Activated CD4-positive, CD25-positive, alpha-beta regulatory T cell (primary cell): ENCODE measurements at regions not wholly inside any gene's neighbourhood (a gene's known extent, or its start where the extent isn't known, plus 50 kb on each side); places are given as distances from the start of the nearest gene placed in this dataset.

Experiments used
- DNase-seq, 4 experiments: peaks; one replicate each; lab custom pipeline; 2025; lab: John Stamatoyannopoulos, UW

GRCh38 chr6:111958534-111958933 lies 85.3 kb upstream of the FYN start:
- no peak for DNase-seq

- no peak for DNase-seq
These were observed 86.5 kb upstream of the FYN start for GRCh38 chr6:111959766-111960165.

GRCh38 chr6:111967131-111967530 lies 86.8 kb upstream of the CCN6 start:
- no peak for DNase-seq

- DNase-seq = no peak
These were observed 83.5 kb upstream of the CCN6 start for GRCh38 chr6:111970426-111970825.

DNA sequence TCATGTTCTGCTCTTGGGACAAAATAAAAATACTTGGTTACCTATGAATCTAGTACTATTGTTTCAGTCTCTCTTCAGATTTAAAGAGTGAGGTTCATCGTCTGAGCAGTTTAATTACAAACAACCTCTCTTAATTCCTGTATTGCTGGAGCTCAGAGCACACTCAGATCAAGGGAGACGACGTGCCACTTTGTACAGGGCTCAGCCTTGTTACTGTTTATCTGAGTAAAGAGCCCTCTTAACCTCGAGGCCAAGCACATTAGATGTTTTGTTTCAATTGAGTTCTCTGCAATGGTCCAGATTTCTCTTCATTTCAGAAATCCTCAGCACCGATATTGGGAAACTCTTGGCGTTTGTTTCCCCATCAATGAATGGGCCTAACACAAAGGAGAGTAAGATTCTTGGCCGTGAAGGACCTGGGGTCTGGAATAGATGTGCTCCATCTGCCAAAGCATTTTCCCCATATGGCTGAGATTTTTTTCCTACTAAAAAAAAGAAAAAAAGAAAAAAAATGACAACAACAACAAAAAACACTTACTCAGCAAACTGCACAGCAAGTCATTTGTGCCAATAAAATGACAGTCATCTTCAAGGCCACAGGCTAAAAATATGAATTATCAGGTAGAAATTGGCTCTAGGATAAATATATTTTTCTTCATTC lies 82.6 kb upstream of the CCN6 start:
- DNase-seq = no peak

GRCh38 chr6:111971866-111972532 lies 81.9 kb upstream of the CCN6 start:
- DNase-seq = no peak

- no peak for DNase-seq
These were observed 81.2 kb upstream of the CCN6 start for GRCh38 chr6:111972745-111973117.

- peak in 3 of 4 experiments; percentile 17 to 28 (median 21) for DNase-seq
These were observed 80.7 kb upstream of the CCN6 start for GRCh38 chr6:111973118-111973761.

GRCh38 chr6:111973927-111974639 lies 79.8 kb upstream of the CCN6 start:
- no peak for DNase-seq

- DNase-seq = no peak
These were observed 78.4 kb upstream of the CCN6 start for GRCh38 chr6:111975466-111975865.

DNA sequence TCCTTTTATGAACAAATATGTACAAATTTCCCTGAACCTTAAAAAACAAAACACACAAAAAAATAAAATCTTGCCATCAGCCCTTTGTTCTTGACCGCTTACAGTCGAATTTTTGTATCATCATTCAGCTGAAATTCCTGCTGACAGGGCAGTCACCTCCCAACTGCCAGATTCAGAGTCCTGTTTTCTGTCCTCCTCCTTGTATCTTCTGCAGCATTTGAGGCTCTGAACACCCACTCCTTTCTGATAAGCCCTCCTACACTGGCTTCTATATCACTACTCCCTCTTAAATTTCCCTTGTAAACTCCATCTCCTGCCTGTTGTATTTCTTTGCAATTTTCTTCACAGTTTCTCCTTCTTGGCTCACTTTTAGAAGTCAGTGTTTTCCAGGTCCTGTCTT lies 77.8 kb upstream of the CCN6 start:
- no peak for DNase-seq

- no peak for DNase-seq
These were observed 75.3 kb upstream of the CCN6 start for GRCh38 chr6:111978532-111979149.

DNA sequence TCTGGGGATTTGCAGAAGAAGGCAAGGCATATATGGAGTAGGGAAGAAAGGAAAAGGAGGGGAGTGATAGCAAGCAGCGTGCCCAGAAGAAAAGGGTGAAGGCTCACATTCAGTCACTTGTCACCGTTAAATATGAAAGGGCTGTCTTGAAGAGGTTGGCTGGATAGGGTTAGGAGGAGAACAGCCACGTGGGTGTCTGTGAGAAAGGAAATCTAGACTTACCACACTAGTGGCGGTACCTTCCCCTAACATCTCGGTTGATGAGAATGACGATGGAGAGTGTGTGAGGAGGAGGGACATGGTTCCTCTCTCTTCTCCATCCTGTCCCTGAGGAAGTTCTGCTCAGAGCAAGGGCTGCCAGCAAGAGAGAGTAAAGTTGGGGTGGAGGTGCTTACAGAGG lies 74.3 kb upstream of the CCN6 start:
- DNase-seq = no peak

- DNase-seq = no peak
These were observed 73.8 kb upstream of the CCN6 start for GRCh38 chr6:111980143-111980542.

DNA sequence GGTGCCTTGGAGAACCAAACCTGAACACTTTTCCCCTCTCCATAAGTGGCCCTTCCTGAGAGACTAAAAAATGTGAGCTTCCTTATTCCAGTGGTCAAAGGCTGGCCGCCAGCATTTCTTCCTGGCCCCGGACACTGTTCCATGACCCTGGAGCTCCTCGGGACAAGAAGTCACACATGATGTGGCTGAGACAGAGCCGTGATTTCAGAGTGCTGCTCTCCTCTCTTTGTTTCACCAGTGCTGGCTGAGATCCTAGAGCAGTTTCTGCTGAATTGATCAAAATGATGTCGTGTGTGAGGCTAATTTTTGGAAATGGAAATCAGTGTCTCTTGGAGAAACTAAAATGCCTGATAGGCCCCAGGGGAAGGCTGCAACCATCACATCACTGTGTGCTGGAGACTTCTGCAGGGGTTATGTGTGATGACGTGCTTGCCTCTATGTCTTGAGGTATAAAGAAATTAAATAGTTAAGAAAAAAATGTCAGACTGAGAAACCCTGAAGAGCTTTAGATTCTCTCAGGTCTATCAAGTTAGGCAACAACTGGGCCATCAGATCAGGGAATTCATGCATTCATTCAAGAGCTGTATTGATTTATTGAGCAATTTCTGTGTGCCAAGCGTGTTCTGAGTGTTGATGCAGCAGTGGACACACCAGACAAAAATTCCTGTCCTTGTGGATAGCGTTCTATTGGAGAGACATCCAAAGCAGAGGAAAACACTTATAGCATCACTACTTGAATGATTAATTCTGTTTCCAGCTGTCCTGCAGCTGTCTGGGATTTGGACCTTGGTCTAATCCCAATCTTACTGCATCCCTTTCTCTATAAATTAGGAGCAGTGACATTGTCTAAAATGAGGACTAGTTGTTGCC lies 72.7 kb upstream of the CCN6 start:
- DNase-seq = no peak

- DNase-seq = no peak
These were observed 71.2 kb upstream of the CCN6 start for GRCh38 chr6:111982681-111983080.

- no peak for DNase-seq
These were observed 70.7 kb upstream of the CCN6 start for GRCh38 chr6:111983193-111983592.

- no peak for DNase-seq
These were observed 69.8 kb upstream of the CCN6 start for GRCh38 chr6:111984081-111984480.

- no peak for DNase-seq
These were observed 69.2 kb upstream of the CCN6 start for GRCh38 chr6:111984516-111985201.

DNA sequence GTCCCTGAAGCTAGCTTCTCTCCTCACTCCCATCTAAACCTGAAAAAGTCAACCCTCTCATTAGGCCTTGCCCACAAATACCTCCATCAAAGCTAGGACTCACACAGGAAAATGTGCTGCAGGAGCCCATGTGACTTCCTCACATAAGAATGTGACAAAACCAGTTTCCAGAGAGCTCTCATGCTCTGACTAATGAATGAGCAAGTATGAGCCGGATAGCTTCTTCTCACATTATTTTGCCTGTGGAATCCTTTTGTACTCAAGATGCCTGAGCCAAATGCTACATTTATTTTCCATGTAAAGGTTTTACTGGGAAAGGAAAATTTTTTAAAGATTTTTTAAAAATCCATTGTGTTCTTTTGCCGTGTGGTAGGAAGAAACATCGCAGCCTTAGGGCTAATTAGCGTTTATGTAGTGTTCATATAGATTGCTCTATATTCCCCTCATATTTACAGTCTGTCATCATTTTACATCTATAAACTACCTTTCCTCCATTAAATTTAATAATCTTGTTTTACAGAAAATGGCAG lies 68.6 kb upstream of the CCN6 start:
- DNase-seq = no peak

GRCh38 chr6:111986651-111987050 lies 67.3 kb upstream of the CCN6 start:
- DNase-seq = no peak
